ENCODE measurements at regions not wholly inside any gene's neighbourhood (a gene's known extent, or its start where the extent isn't known, plus 50 kb on each side); places are given as distances from the start of the nearest gene placed in this dataset.

DNA sequence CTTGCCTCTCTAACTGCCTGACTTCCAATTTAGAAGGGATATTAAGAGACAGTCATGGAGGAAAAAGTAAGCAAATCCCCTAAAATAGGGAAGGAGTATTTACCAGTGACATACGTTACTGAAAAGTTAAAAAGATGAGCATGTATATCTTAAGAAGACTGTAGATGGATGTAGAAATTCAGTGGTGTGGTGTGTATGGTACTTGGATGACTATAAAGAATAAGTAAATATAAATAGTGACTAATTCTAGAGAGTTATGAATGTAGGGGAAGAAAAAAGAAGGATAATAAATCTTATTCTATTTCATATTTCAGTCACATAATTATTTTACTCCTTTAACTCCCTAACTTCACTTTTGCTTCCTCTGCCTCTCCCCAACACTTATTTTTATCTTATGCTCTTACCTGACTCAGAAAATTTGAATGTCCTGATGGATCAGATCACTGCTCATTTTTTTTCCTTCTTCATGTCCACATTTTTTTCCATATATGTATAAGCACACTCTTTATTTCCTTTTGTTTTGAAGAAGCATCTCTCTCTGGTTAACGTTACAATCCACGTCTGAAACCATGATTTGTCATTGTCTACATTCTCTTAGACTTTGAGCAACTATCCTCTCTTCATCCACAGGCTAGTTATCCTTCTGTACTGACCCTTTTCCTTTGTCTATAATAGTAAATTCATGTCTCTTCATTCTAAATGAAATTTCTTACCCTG lies 422.7 kb upstream of the SYT1 start (continued):
- TF ChIP-seq CEBPB (IDR thresholded peaks at IDR 0.05) (no peak), NPAS2 (CRISPR knock-in tag; IDR thresholded peaks at IDR 0.05; ENCODE audit: borderline replicate concordance) (no peak), CHD2 (IDR thresholded peaks at IDR 0.05; ENCODE audit: low read length, partially characterized antibody) (no peak)

DNA sequence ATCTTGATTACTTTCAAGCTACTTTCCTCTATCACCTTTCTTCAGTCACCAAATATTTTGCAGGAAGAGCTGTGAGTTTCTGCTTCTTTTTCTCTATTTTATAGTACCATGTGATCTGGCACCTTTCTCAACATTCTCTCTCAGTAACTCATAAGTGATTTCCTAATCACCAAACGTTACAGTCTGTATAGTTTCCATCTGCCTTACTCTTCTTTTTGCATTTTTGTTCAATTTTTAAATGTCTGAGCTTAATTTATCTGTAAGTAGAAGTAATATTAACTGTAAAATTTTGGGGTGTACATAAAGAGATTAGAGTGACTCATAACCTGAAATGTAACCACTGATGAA lies 422.1 kb upstream of the SYT1 start:
- ChIA-PET CTCF (no interaction called here), POLR2A (no interaction called here)
- ATAC-seq (peak; percentile 60 to 71; a peak in 5 of 6 replicates), DNase-seq (ENCODE audit: low read depth in 1 of 2, low spot score in 1 of 2) (no peak), FAIRE-seq (no peak)
- 0% methylated on average over 1 of the region's 1 CpG for WGBS (ENCODE audit: missing lambda C conversion rate)
- Histone ChIP-seq H3K4me2 (peak overlapping the region; percentile 69), H3K4me1 (peaks cover 19% of the 10 kb centered on the region), H3K27ac (peak overlapping the region in 1 of 2 experiments; percentile 15; a peak in 2 of 6 replicates), H3K4me3 (no peak overlapping the region), H3K9me3 (peaks cover 3% of the 10 kb centered on the region; the same call in 1 of the 3 replicates)
- TF ChIP-seq MAFK (IDR thresholded peaks at IDR 0.05; ENCODE audit: partially characterized antibody) (no peak), NPAS2 (CRISPR knock-in tag; IDR thresholded peaks at IDR 0.05; ENCODE audit: borderline replicate concordance) (no peak), ZNF302 (CRISPR knock-in tag; IDR thresholded peaks at IDR 0.05) (no peak), SREBF2 (IDR thresholded peaks at IDR 0.05) (no peak), CEBPB (IDR thresholded peaks at IDR 0.05) (peak in 1 of 2 experiments; percentile 45; a peak in 1 of 4 replicates), RNF2 (IDR thresholded peaks at IDR 0.05; ENCODE audit: borderline replicate concordance, low read depth) (no peak)
- TF ChIP-seq, protein P1, sequence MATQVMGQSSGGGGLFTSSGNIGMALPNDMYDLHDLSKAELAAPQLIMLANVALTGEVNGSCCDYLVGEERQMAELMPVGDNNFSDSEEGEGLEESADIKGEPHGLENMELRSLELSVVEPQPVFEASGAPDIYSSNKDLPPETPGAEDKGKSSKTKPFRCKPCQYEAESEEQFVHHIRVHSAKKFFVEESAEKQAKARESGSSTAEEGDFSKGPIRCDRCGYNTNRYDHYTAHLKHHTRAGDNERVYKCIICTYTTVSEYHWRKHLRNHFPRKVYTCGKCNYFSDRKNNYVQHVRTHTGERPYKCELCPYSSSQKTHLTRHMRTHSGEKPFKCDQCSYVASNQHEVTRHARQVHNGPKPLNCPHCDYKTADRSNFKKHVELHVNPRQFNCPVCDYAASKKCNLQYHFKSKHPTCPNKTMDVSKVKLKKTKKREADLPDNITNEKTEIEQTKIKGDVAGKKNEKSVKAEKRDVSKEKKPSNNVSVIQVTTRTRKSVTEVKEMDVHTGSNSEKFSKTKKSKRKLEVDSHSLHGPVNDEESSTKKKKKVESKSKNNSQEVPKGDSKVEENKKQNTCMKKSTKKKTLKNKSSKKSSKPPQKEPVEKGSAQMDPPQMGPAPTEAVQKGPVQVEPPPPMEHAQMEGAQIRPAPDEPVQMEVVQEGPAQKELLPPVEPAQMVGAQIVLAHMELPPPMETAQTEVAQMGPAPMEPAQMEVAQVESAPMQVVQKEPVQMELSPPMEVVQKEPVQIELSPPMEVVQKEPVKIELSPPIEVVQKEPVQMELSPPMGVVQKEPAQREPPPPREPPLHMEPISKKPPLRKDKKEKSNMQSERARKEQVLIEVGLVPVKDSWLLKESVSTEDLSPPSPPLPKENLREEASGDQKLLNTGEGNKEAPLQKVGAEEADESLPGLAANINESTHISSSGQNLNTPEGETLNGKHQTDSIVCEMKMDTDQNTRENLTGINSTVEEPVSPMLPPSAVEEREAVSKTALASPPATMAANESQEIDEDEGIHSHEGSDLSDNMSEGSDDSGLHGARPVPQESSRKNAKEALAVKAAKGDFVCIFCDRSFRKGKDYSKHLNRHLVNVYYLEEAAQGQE (IDR thresholded peaks at IDR 0.05) = no peak

DNA sequence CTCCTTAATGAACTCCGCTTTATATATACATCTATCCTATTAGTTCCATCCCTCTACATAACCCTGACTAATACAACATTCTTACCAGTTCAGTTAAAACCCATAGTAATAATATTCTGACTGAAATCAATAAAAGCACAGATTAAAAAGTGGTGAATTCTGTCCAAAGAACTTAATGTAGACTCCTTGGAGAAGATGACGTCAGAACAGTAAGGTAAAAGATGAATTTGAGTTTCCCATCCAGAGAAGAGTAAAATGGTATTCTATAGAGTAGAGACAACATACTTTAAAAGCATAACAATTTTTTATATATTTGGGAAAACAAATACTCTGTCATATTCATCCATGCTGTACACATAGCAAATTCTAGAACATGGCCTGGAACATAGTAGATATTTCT lies 418.0 kb upstream of the SYT1 start:
- ChIA-PET POLR2A (no interaction called here), CTCF (interaction anchor here (1.2 kb wide), 1 partner anchor 24 kb away, joined by 5 read pairs; no protein-coding TSS in a partner anchor)
- ATAC-seq (no peak), DNase-seq (ENCODE audit: low read depth in 1 of 2, low spot score in 1 of 2) (no peak), FAIRE-seq (no peak)
- Histone ChIP-seq H3K4me2 (no peak overlapping the region), H3K27ac (no peak overlapping the region), H3K4me1 (peaks cover 13% of the 10 kb centered on the region), H3K9me3 (no peaks in the 10 kb centered on the region), H3K4me3 (no peak overlapping the region)
- TF ChIP-seq TFCP2L1 (CRISPR knock-in tag; IDR thresholded peaks at IDR 0.05) (no peak), RARB (CRISPR knock-in tag; IDR thresholded peaks at IDR 0.05) (no peak), NR3C1 (IDR thresholded peaks at IDR 0.05) (no peak)
- TF ChIP-seq, protein P2, sequence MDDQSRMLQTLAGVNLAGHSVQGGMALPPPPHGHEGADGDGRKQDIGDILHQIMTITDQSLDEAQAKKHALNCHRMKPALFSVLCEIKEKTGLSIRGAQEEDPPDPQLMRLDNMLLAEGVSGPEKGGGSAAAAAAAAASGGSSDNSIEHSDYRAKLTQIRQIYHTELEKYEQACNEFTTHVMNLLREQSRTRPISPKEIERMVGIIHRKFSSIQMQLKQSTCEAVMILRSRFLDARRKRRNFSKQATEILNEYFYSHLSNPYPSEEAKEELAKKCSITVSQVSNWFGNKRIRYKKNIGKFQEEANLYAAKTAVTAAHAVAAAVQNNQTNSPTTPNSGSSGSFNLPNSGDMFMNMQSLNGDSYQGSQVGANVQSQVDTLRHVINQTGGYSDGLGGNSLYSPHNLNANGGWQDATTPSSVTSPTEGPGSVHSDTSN (IDR thresholded peaks at IDR 0.05) = no peak
- 89% methylated on average over 2 of the region's 2 CpGs for WGBS (ENCODE audit: missing lambda C conversion rate)

DNA sequence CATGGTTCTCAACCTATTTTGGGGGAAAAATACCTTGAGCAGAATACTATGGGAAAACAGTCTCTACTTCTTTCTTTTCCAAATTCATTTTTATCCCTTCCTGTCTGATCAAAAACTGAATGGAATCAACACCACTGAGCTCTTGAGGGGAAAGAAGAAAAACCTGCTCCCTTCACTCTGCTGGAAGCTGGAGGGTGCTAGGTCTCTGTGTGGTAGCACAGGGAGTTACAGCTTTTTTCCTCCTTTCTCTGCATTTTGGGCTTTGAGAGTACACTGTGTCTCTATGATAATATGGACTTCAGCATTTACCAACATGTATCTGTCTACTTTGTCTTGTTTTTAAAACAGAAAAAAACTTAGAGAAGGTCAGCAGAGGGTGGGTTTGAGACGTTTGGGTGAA lies 417.2 kb upstream of the SYT1 start:
- ATAC-seq (no peak), FAIRE-seq (no peak), DNase-seq (ENCODE audit: low read depth in 1 of 2, low spot score in 1 of 2) (no peak)
- CTCF ChIA-PET = interaction anchor here (1.1 kb wide), 1 partner anchor 54 kb away, joined by 3 read pairs; no protein-coding TSS in a partner anchor
- H3K9me3 ChIP-seq = no peaks in the 10 kb centered on the region
- no peak overlapping the region for H3K27ac ChIP-seq
- H3K4me3 ChIP-seq = no peak overlapping the region
- POLR2A ChIA-PET = no interaction called here
- WGBS (ENCODE audit: missing lambda C conversion rate) = 31% methylated on average over 1 of the region's 1 CpG
- H3K4me1 ChIP-seq = peaks cover 5% of the 10 kb centered on the region
- no peak overlapping the region for H3K4me2 ChIP-seq
- TF ChIP-seq RNF2 (IDR thresholded peaks at IDR 0.05; ENCODE audit: borderline replicate concordance, low read depth) = no peak
- no peak for TF ChIP-seq SMC3 (IDR thresholded peaks at IDR 0.05)
- TF ChIP-seq, protein P3, sequence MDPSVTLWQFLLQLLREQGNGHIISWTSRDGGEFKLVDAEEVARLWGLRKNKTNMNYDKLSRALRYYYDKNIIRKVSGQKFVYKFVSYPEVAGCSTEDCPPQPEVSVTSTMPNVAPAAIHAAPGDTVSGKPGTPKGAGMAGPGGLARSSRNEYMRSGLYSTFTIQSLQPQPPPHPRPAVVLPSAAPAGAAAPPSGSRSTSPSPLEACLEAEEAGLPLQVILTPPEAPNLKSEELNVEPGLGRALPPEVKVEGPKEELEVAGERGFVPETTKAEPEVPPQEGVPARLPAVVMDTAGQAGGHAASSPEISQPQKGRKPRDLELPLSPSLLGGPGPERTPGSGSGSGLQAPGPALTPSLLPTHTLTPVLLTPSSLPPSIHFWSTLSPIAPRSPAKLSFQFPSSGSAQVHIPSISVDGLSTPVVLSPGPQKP (IDR thresholded peaks at IDR 0.05; ENCODE audit: low read depth, low read length) = no peak
- TF ChIP-seq RARB (CRISPR knock-in tag; IDR thresholded peaks at IDR 0.05) = no peak
- TF ChIP-seq, protein P4, sequence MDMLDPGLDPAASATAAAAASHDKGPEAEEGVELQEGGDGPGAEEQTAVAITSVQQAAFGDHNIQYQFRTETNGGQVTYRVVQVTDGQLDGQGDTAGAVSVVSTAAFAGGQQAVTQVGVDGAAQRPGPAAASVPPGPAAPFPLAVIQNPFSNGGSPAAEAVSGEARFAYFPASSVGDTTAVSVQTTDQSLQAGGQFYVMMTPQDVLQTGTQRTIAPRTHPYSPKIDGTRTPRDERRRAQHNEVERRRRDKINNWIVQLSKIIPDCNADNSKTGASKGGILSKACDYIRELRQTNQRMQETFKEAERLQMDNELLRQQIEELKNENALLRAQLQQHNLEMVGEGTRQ (IDR thresholded peaks at IDR 0.05) = no peak
- TF ChIP-seq CBX2 (IDR thresholded peaks at IDR 0.05; ENCODE audit: borderline replicate concordance, low read depth) = no peak
- no peak for TF ChIP-seq ESRRA (IDR thresholded peaks at IDR 0.05; ENCODE audit: borderline replicate concordance, low read length)
- no peak for TF ChIP-seq NR3C1 (IDR thresholded peaks at IDR 0.05)
- TF ChIP-seq CEBPB (IDR thresholded peaks at IDR 0.05) = no peak
- TF ChIP-seq PHF8 (IDR thresholded peaks at IDR 0.05; ENCODE audit: borderline replicate concordance, low read depth) = no peak
- no peak for TF ChIP-seq JUN (IDR thresholded peaks at IDR 0.05)
- TF ChIP-seq, protein P5, sequence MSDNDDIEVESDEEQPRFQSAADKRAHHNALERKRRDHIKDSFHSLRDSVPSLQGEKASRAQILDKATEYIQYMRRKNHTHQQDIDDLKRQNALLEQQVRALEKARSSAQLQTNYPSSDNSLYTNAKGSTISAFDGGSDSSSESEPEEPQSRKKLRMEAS (IDR thresholded peaks at IDR 0.05) = no peak
- no peak for TF ChIP-seq ZNF302 (CRISPR knock-in tag; IDR thresholded peaks at IDR 0.05)
- TF ChIP-seq KDM1A (IDR thresholded peaks at IDR 0.05; ENCODE audit: low read depth) = no peak
- no peak for TF ChIP-seq EHMT2 (IDR thresholded peaks at IDR 0.05; ENCODE audit: low read depth)
- TF ChIP-seq ZFP36 (IDR thresholded peaks at IDR 0.05; ENCODE audit: borderline replicate concordance, partially characterized antibody) = no peak
- TF ChIP-seq TP53 (CRISPR knock-in tag; IDR thresholded peaks at IDR 0.05) = no peak
